ENCODE measurements at regions not wholly inside any gene's neighbourhood (a gene's known extent, or its start where the extent isn't known, plus 50 kb on each side); places are given as distances from the start of the nearest gene placed in this dataset.

DNA sequence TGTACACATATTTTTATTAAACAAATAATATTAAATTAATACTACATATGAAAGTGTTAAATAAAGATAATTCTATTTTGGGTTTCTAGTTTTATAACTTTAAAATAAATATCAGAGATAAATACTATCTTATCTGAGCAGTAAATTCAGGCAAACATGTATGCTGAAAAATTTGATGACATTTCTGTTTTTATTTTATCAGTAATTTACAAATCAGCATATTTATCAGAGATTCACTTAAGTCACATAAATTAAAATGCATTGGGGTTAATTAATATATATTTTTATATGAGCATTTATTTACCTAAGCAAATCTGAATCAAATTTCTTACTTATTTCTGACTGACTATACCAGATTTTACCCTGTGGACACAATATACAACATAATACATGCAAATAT is 1499.8 kb downstream of the OTOL1 start:
- H3K4me3 ChIP-seq = no peak overlapping the region
- intact Hi-C loops (cut with micrococcal nuclease; ENCODE audit: unreplicated experiment) (no loop called here), in situ Hi-C loops (cut with MboI) (no loop called here)
- ATAC-seq (no peak), FAIRE-seq (no peak), DNase-seq (ENCODE audit: low read depth, low spot score) (no peak)
- BruUV-seq (replicated peaks) = no TSS peak
- TF ChIP-seq NRF1 (conservative IDR thresholded peaks at IDR 0.05; ENCODE audit: low read depth, low read length) (no peak), TCF3 (IDR thresholded peaks at IDR 0.05; ENCODE audit: borderline replicate concordance, insufficient read depth, low read depth, low read length) (no peak), CHD2 (IDR thresholded peaks at IDR 0.05; ENCODE audit: borderline replicate concordance, low read depth, low read length) (no peak), EP300 (IDR thresholded peaks at IDR 0.05; ENCODE audit: borderline replicate concordance in 1 of 2, control insufficient read depth in 1 of 2, low read depth in 2 of 2, low read length in 2 of 2) (no peak), HDGF (IDR thresholded peaks at IDR 0.05) (no peak), ZNF622 (IDR thresholded peaks at IDR 0.05) (no peak), POU2F2 (IDR thresholded peaks at IDR 0.05; ENCODE audit: borderline replicate concordance, low read depth, low read length) (no peak), ETV6 (conservative IDR thresholded peaks at IDR 0.05 in 1 of 2, IDR thresholded peaks at IDR 0.05 in 1 of 2; ENCODE audit: borderline replicate concordance in 1 of 2, low read depth in 1 of 2) (no peak), TCF12 (IDR thresholded peaks at IDR 0.05; ENCODE audit: low read depth, low read length) (no peak), BMI1 (IDR thresholded peaks at IDR 0.05; ENCODE audit: borderline replicate concordance) (no peak), RAD21 (IDR thresholded peaks at IDR 0.05; ENCODE audit: insufficient read depth, low read depth, low read length) (no peak), JUND (IDR thresholded peaks at IDR 0.05; ENCODE audit: low read depth, low read length) (no peak), NFYB (IDR thresholded peaks at IDR 0.05; ENCODE audit: insufficient read depth, low read depth, low read length) (no peak), CHD4 (IDR thresholded peaks at IDR 0.05) (no peak), ZBTB4 (CRISPR knock-in tag; IDR thresholded peaks at IDR 0.05) (no peak), TCF7 (IDR thresholded peaks at IDR 0.05; ENCODE audit: borderline replicate concordance) (no peak), BHLHE40 (IDR thresholded peaks at IDR 0.05; ENCODE audit: borderline replicate concordance in 1 of 2, low read depth in 2 of 2, low read length in 1 of 2) (no peak), STAT1 (conservative IDR thresholded peaks at IDR 0.05) (no peak)
- H2AFZ ChIP-seq (ENCODE audit: control insufficient read depth, low read depth, low read length) = no peak overlapping the region
- no peaks in the 10 kb centered on the region for H3K9me3 ChIP-seq (replicated peaks; ENCODE audit: control insufficient read depth, insufficient read depth, low read length)
- H3K36me3 ChIP-seq (ENCODE audit: control insufficient read depth in 2 of 2, insufficient read depth in 2 of 2, low read length in 1 of 2) = no peaks in the 10 kb centered on the region
- H3K4me1 ChIP-seq (ENCODE audit: control insufficient read depth, insufficient read depth, low read length) = no peaks in the 10 kb centered on the region
- POLR2A ChIA-PET = no interaction called here
- SMC1A ChIA-PET (ENCODE audit: uncharacterized antibody, unreplicated experiment) = no interaction called here
- H3K9ac ChIP-seq (ENCODE audit: control insufficient read depth, insufficient read depth, low read length) = no peak overlapping the region
- no peaks in the 10 kb centered on the region for H3K27me3 ChIP-seq (replicated peaks in 1 of 2; ENCODE audit: control insufficient read depth in 2 of 2, insufficient read depth in 2 of 2, low read length in 1 of 2)
- RAD21 ChIA-PET (ENCODE audit: unreplicated experiment) = no interaction called here
- no peaks in the 10 kb centered on the region for H3K79me2 ChIP-seq (ENCODE audit: control insufficient read depth, insufficient read depth, low read length)
- H4K20me1 ChIP-seq (ENCODE audit: control insufficient read depth, insufficient read depth) = no peaks in the 10 kb centered on the region
- CTCF ChIA-PET = no interaction called here
- no peak overlapping the region for H3K4me2 ChIP-seq (ENCODE audit: control insufficient read depth, insufficient read depth)
- H3K27ac ChIP-seq (ENCODE audit: control insufficient read depth, insufficient read depth) = no peak overlapping the region
